OCI-LY1 (cell line): ENCODE measurements at regions not wholly inside any gene's neighbourhood (a gene's known extent, or its start where the extent isn't known, plus 50 kb on each side); places are given as distances from the start of the nearest gene placed in this dataset.

Source experiments
- H2AFZ ChIP-seq: fragments of 200-600 bp; sonication (generic), shearing (Covaris generic); 2 replicates; pipeline ENCODE4 v1.6.0; 2014; ENCODE audit warnings: antibody characterized with exemption, mild to moderate bottlenecking, low read length
- H3F3A ChIP-seq: fragments of 200-600 bp; sonication (generic), shearing (Covaris generic); 2 replicates; pipeline ENCODE4 v1.6.0; 2014; ENCODE audit warnings: mild to moderate bottlenecking, antibody characterized with exemption, low read length, moderate library complexity; ENCODE audit not compliant: insufficient read depth
- H3K27ac ChIP-seq: fragments of 200-600 bp; sonication (generic); 2 replicates; pipeline ENCODE4 v1.5.1; 2014; ENCODE audit warnings: low read length, mixed run types, mild to moderate bottlenecking, low read depth; ENCODE audit not compliant: poor library complexity, severe bottlenecking
- H3K27me3 ChIP-seq: fragments of 200-600 bp; sonication (generic); 2 replicates; pipeline ENCODE4 v1.6.0; 2014; ENCODE audit warnings: antibody characterized with exemption, mild to moderate bottlenecking, low read length, moderate library complexity; ENCODE audit not compliant: insufficient read depth
- H3K36me3 ChIP-seq: fragments of 200-600 bp; sonication (generic); 2 replicates; pipeline ENCODE4 v1.6.1; 2014; ENCODE audit warnings: mild to moderate bottlenecking, antibody characterized with exemption, low read length, moderate library complexity, mixed read lengths; ENCODE audit not compliant: insufficient read depth
- H3K4me1 ChIP-seq: fragments of 200-600 bp; sonication (generic); 2 replicates; pipeline ENCODE4 v1.5.1; 2014; ENCODE audit warnings: mild to moderate bottlenecking, low read length, moderate library complexity; ENCODE audit not compliant: insufficient read depth, severe bottlenecking
- H3K4me2 ChIP-seq: fragments of 200-600 bp; sonication (generic), shearing (Covaris generic); 2 replicates; pipeline ENCODE4 v1.6.1; 2014; ENCODE audit warnings: low read length
- H3K4me3 ChIP-seq: fragments of 200-600 bp; sonication (generic); 2 replicates; pipeline ENCODE4 v1.5.1; 2014; ENCODE audit warnings: low read length, low read depth, mild to moderate bottlenecking, mixed read lengths; ENCODE audit not compliant: poor library complexity, severe bottlenecking
- H3K79me2 ChIP-seq: fragments of 200-600 bp; shearing (Covaris generic); 2 replicates; pipeline ENCODE4 v1.6.1; 2016; ENCODE audit warnings: mixed run types, low read length, mixed read lengths; ENCODE audit not compliant: insufficient read depth
- H3K9ac ChIP-seq: fragments of 200-600 bp; sonication (generic), shearing (Covaris generic); 2 replicates; pipeline ENCODE4 v1.6.1; 2014; ENCODE audit warnings: mild to moderate bottlenecking, low read length, mixed read lengths
- H3K9me2 ChIP-seq: fragments of 200-600 bp; sonication (generic), shearing (Covaris generic); 2 replicates; pipeline ENCODE4 v1.6.1; 2014; ENCODE audit warnings: low read depth, mild to moderate bottlenecking, low read length, mixed read lengths
- H3K9me3 ChIP-seq: fragments of 200-600 bp; shearing (Covaris generic); 2 replicates; pipeline ENCODE4 v1.6.1; 2014; ENCODE audit warnings: low read length, mixed read lengths
- H4K20me1 ChIP-seq: fragments of 200-600 bp; sonication (generic), shearing (Covaris generic); 2 replicates; pipeline ENCODE4 v1.6.0; 2016; ENCODE audit warnings: mild to moderate bottlenecking, low read length; ENCODE audit not compliant: insufficient read depth
- CTCF ChIP-seq: fragments of 200-600 bp; sonication (generic), shearing (Covaris generic); IDR thresholded peaks from 2 replicates; pipeline ENCODE4 v1.5.1; 2017; ENCODE audit warnings: mild to moderate bottlenecking, antibody characterized with exemption, low read length, moderate library complexity, mixed read lengths
- EZH2 ChIP-seq: fragments of 200-600 bp; sonication (generic), shearing (Covaris generic); IDR thresholded peaks from 2 replicates; pipeline ENCODE4 v1.8.0; 2017; ENCODE audit warnings: borderline replicate concordance, mixed run types, mild to moderate bottlenecking, antibody characterized with exemption, low read length, moderate library complexity, mixed read lengths

GRCh38 chr20:11697055-11697454, 220.6 kb upstream of the BTBD3 start:
- Histone ChIP-seq H3K9me3 (no peaks in the 10 kb centered on the region), H3K79me2 (no peaks in the 10 kb centered on the region), H3F3A (no peaks in the 10 kb centered on the region), H3K27me3 (no peaks in the 10 kb centered on the region), H2AFZ (no peak overlapping the region), H3K36me3 (no peaks in the 10 kb centered on the region), H3K9ac (no peak overlapping the region), H3K4me1 (no peaks in the 10 kb centered on the region), H3K4me3 (no peak overlapping the region), H3K4me2 (no peak overlapping the region), H3K27ac (no peak overlapping the region), H3K9me2 (no peaks in the 10 kb centered on the region), H4K20me1 (no peaks in the 10 kb centered on the region)
- TF ChIP-seq CTCF, result no peak
- no peak for TF ChIP-seq EZH2

DNA sequence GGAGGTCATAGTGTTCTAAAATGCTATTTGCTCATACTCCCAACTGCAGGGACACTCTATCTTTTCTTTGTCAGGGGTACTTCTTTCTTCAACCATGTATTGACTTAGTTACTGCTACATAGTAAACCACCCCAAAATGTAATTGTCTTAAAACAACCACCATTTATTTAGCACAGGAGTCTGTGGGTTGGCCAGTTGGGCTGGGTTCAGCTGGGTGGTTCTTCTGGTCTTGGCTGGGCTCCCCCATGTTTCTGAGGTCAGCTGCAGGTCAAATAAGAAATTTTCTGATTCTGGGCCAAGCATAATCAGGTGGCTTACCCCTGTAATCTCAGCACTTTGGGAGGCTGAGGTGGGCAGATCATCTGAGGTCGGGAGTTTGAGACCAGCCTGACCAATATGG, 220.0 kb upstream of the BTBD3 start:
- no peak for TF ChIP-seq EZH2
- no peak for TF ChIP-seq CTCF
- H3F3A ChIP-seq, result no peaks in the 10 kb centered on the region

GRCh38 chr20:11698124-11698523, 219.6 kb upstream of the BTBD3 start:
- no peak overlapping the region for H3K4me2 ChIP-seq
- H3K79me2 ChIP-seq, result no peaks in the 10 kb centered on the region
- no peaks in the 10 kb centered on the region for H3K4me1 ChIP-seq
- H3K27me3 ChIP-seq, result no peaks in the 10 kb centered on the region
- H3K9me2 ChIP-seq, result no peaks in the 10 kb centered on the region
- H2AFZ ChIP-seq, result no peak overlapping the region
- H3K9ac ChIP-seq, result no peak overlapping the region
- no peaks in the 10 kb centered on the region for H3K9me3 ChIP-seq
- TF ChIP-seq EZH2, result no peak
- TF ChIP-seq CTCF, result no peak
- H4K20me1 ChIP-seq, result no peaks in the 10 kb centered on the region
- H3F3A ChIP-seq, result no peaks in the 10 kb centered on the region
- no peak overlapping the region for H3K27ac ChIP-seq
- H3K4me3 ChIP-seq, result no peak overlapping the region
- no peaks in the 10 kb centered on the region for H3K36me3 ChIP-seq

More for the DNA sequence above, 220.0 kb upstream of the BTBD3 start:
- H3K9ac ChIP-seq, result no peak overlapping the region
- H3K4me1 ChIP-seq, result no peaks in the 10 kb centered on the region
- no peaks in the 10 kb centered on the region for H3K9me3 ChIP-seq
- H3K79me2 ChIP-seq, result no peaks in the 10 kb centered on the region
- H3K36me3 ChIP-seq, result no peaks in the 10 kb centered on the region
- no peak overlapping the region for H3K4me2 ChIP-seq
- H3K9me2 ChIP-seq, result no peaks in the 10 kb centered on the region
- H4K20me1 ChIP-seq, result no peaks in the 10 kb centered on the region
- no peak overlapping the region for H2AFZ ChIP-seq
- H3K4me3 ChIP-seq, result no peak overlapping the region
- no peaks in the 10 kb centered on the region for H3K27me3 ChIP-seq
- no peak overlapping the region for H3K27ac ChIP-seq
